GM19025 (cell line): ENCODE measurements at regions not wholly inside any gene's neighbourhood (a gene's known extent, or its start where the extent isn't known, plus 50 kb on each side); places are given as distances from the start of the nearest gene placed in this dataset.
"Not testable (repeated sequence)": the region's sequence is repeated elsewhere in the genome, so short reads cannot be mapped to it uniquely, and the experiment has no call there.

Experiments used
- ATAC-seq: cut with Tn5 transposase; IDR thresholded peaks from one replicate; pipeline ENCODE4 v1.9.1; 2021; ENCODE audit warnings: mild to moderate bottlenecking, low read depth, moderate library complexity; ENCODE audit not compliant: unreplicated experiment

DNA sequence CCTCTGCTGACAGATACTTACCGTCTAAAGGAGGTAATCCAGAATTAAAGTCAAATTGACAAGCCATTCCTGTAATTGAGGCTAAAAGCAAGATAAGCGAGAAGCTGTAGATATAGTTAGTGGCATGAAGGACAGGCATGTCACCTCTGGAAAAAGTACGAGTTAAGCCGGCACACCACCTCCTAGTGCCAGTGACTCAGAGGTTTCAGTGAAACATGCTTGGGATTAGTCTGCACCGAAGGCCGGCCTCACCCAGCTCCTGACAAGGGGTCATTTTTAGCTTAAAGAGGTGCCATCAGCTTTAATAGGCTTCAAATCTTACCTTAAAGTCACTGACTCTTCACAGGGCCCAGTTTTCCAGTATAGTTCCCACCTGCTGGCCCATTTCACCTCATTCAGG lies 838.0 kb downstream of the UQCRFS1 start:
- ATAC-seq, result no peak

DNA sequence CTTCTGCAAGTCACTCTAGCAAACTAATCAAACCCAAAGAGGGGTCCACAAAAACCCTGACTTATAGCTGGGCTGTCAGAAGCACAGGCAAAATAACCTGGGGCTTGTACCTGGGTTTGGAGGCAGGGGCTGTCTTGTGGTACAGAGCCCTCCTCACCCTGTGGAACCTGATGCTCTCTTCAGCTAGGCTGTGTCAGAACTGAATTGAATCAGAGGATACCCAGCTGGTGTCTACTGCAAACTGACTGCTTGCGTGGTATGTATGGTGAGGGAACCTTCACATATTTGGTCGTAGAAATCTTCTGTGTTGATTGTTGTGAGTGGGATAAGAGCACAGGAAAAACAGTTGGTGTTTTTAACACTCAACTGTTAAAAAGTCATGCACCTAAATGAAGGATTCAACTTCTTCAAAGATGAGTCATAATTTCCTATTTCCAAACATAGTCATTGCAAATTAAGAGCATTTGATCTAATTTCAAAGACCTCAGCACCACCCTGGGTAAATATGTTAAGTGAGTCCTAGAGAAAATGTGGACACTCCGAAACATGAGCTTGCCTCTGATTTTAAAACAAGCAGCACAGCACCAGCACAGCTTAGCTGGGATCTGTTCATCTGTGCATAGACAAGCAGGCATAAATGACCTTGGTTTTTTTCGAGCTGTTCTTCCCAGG lies 840.2 kb downstream of the UQCRFS1 start:
- no peak for ATAC-seq

DNA sequence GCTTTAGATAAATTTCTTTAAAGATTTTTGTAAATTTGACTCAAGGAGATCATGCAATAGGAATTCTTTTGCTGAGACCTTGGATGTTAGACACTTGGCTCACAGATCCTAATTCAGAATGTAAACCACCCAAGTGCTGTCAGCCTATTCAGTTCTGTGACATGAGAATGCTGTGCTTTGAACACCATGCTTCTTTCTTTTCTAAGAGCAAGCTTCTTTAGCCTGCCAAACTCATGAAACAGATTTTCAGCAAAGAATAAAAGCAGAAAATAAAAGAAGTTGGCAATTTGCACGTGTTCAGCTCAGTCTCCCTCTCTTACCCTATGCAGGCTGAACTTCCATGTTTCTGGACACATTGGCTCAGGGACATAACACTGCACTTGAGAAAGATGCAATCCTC lies 845.8 kb downstream of the UQCRFS1 start:
- no peak for ATAC-seq

DNA sequence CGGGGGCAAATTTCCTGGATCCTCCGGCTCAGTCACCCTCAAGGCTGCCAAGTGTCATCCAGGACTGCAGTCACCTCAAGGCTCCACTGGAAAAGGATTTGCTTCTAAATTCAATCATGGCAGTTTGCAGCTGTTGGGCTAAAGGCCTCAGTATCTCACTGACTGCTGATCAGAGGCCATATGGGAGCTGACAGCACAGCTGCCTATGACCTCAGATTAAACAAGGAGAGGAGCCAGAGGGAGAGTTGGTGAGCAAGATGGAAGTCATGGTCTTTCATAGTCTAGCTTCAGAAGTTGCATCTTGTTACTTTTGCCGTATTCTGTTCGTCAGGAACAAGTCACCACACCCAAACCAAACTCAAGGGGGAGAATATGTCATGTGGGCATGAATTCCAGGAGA lies 849.7 kb downstream of the UQCRFS1 start:
- ATAC-seq, result no peak

DNA sequence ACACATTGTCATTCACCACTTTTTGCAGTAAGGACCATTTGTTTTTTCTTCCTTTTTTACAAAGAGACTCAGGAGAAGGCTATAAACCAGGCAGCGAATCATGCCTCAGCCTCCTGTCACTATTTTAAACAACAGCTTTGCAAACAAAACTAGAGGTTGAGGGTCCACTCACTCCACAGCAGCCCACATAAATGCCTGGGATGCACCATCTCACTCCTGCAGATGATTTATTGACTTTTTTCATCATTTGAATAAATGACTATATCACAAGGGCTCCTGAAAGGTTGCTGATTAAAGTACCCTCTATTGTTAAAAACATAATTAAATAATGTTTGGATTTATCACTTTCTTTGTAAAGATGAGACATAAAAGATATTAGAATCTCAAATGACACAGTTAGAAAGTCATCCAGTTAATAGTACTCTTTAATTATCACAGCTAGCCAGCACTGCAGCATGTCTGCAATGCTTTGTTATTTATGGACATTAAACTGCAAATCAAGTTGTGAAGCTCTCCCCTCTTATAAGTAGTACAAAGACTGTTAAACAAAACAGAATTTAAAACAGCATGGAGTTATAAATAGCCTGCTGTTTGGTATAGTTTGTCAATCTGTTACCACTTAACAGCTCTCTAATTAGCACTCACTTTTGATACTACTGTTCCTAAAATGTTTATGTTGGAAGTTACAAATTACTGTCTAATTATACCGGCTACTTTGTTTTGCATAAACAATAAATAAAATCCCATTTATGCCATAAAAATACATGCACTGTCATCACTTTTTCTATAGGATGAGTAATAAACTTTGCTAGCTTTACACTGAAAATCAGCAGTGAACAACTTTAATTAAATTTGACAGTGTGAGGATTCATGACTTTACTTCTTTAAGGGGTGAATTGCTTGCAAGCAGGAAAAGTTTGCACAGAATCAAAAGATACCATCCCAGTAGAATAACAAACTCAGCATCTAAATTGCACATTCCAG lies 853.2 kb downstream of the UQCRFS1 start:
- no peak for ATAC-seq

DNA sequence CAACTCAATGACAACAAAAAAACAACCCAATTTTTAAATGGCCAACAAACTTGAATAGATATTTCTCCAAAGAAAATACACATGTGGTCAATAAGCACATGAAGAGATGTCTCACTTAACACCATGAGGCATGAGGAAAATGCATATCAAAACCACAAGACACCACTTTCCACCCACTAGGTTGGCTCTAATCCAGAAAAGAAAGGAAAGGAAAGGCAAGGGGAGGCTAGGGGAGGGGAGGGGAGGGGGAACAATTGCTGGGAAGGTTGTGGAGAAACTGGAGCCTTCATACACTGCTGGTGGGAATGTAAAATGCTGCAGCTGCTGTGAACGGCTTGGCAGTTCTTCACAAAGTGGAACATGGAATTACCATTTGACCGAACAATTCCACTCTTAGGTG lies 854.3 kb downstream of the UQCRFS1 start:
- no peak for ATAC-seq

DNA sequence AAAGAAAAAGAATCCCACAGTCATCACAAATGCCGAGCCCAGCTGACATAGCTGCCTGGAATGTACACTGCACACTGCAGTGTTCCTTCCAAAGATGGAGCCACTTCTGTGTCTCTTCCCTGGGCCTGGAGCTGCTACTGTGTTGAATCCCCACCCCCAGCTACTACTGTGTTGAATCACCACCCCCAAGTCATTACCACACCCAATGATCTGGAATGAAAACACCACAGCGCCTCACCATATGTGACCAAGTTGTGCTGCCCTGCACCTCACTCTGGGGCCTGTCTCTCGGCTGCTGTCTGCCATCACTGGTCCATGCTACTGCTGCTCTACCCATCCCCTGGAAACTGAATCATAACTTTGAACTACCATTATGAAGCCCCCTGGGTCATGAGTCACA lies 861.2 kb downstream of the UQCRFS1 start:
- no peak for ATAC-seq

DNA sequence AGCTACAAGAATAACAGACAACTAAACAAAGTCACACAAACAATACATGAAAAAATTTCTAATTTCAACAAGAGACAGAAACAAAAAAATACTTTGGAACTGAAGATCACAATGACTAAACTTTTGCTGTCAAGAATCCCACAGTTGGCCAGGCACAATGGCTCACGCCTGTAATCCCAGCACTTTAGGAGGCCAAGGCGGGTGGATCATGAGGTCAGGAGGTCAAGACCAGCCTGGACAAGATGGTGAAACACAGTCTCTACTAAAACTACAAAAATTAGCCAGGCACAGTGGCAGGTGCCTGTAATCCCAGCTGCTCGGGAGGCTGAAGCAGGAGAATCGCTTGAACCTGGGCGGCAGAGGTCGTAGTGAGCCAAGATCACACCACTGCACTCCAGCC lies 861.6 kb downstream of the UQCRFS1 start:
- not testable (repeated sequence) for ATAC-seq

DNA sequence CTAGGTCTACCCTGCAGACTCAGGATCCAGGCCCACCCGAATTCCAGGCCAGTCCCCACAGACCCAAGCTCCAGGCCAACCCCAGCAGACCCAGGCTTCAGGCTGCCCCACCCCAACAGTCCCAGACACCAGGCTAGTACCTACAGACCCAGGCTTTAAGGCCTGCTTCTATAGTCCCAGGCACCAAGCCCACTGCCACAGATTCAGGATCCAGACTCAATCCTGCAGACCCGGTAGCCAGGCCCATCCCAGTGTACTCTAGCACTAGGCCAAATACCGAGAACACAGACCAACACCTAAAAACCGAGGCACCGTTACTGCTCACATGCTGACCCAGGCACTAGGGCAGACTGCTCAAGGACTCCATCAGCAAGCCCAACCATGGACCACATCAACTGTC lies 862.3 kb downstream of the UQCRFS1 start:
- ATAC-seq, result no peak

DNA sequence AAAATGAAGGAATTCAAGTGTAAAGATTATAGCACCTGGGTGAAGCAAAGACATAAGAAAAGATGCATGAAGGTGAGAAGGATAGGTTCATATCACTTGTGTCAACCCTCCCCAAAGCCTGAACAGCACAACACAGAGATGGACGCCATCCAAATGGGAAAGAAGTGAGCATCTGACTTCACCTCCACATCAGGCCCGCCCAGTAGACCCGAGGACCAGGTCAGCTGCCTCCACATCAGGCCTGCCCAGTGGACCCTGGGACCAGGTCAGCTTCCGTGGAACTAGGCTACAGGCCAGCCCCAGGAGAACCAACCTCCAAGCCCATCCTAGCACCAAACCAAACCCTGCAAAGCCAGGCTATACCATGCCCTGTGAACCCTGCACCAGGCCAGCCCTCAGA lies 862.9 kb downstream of the UQCRFS1 start:
- no peak for ATAC-seq

DNA sequence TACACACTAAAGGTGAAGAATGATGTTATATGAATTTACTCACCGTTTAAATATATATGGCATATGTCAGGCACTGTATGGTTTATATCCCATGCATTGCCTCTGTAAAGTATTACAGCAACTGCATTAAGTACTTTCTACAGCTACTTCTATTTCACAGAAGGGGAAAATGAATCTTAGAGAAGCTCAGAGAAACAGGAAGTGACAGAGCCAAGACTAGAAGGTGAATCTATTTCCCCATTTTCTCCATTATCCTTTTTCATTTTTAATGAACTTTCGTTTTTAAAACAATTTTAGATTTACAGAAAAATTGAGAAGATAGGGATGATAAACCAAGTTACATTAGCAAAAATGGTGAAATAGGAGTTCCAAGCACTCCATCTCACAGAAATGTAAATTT lies 863.3 kb downstream of the UQCRFS1 start:
- no peak for ATAC-seq

DNA sequence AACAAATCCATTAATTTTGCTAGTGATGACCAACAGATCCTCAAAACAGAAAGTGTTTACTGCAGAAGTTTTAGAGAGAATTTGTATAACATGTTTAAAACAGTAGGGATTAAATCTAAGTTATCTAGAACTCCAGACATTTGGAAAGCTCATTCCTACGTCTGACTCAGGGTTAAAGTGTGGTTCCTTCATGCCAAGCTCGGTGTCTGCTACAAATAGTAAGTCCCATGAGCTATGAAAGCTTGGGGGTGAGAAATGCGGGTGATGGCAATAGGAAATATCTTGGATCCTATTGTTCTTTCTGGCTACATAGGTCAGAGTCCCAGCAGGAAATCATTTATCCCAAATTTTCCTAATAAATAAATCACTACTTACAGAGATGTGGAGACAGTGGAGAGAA lies 867.1 kb downstream of the UQCRFS1 start:
- ATAC-seq, result no peak

DNA sequence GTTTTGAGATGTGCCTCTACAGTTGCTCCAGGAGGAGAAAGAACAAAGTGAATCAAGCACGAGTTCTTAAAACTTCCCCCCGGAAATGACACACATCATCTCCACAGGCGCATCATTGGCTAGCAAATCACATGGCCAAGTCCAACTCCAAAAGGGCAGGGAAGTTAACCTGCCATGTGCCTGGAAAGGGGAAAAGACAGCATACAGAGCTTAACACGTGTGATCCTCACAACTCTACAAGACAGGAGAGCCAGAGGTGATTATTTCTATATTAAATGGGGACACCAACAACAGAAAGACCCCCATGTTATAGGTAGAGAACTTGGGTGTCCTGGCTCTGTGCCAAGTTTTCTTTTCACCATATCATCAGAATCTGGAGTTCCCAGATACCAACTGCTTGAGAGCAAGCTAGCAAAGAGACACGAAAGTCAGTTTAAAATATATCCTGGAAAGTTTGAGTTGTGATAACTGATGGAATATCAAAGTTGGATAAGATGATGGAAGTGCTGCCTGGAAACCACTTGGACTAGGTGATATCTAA lies 871.1 kb downstream of the UQCRFS1 start:
- ATAC-seq, result no peak

DNA sequence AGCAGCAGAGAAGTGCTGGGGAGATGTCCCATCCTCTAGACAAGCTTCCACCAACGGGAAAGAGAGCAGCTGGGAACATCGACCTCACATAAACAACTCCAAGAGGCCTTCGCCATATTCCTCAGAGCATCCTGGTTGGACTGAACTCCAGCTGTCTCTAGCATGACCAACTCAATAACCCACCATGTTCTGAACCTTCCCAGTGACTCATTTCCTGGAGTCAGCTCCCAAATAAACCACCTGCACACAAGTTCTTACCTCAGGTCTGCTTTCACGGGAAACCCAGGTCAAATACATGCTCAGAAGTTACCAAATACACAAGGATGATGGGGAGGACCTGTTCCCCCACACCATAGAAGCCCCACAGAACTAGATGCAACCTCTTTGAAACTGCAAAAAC lies 878.5 kb downstream of the UQCRFS1 start:
- no peak for ATAC-seq

DNA sequence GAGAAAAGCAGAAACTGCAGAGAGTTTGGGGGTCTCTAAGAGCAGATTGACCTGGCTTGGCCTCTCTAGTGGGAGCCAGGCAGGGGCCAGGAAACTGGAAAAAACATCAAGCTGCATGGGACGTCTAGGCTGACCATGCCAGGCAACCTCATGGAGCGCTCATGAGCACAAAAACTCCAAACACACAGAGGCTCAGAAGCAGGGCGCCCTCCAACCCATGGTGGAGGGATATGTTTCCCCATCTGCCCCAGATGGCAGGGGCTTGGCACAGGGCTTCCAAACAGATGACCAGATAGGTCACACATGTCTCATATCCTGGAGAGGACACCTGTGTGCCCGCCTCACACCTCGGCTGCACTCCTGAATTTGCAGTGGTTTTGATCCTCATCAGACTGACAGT lies 879.0 kb downstream of the UQCRFS1 start:
- no peak for ATAC-seq

DNA sequence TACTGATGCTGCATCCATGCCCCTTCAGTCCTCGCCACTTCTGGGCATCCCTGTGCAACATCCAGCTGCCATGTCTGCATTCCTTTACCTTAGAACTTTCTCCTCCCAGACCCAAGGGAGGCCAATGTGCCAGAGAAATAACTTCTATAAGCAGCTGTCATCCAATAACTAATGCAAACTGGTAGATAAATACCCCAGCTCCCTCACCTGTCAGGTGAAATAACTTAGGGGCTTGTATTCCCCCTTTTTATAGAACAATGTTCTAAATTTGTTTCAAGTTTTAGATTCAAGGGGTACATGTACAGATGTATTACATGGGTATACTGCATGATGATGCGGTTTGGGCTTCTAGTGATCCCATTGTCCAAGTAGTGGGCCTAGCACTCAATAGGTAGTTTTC lies 880.1 kb downstream of the UQCRFS1 start:
- no peak for ATAC-seq

DNA sequence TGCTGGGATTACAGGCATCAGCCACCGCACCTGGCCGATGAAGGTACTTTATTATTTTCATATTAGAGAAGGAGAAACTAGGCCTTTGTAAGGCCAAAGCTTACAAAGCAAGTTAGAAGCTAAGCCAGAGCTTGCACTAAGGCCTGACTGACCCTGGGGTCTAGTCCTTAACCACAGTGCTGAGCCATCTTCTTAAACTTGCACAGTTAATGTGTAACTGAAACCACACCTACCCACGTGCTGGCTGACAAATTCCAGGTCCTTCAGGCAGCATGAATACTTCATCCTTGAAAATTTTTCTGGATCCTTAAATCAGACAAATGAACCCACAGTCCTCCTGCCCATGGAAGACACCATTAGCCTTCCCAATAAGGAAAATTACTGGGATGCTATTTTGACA lies 880.6 kb downstream of the UQCRFS1 start:
- no peak for ATAC-seq

DNA sequence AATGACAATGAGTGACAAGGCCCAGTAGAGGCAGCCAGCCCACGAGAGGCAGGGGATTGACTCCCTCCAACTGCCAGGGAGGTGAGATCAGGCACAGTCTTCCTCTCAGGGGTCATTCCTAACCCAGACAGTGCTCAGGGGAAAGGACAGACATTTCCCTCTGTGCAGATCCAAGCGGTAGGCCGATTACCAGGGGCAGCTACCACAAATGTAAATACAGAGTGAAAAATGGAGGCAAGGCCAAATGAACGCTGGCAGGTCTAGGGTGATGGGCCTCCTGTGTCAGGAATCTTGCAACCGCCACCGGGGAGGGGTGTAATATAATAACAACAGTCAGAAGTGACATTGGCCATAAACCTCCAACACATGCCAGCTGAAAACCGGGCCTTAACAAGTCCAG lies 881.4 kb downstream of the UQCRFS1 start:
- ATAC-seq, result no peak

DNA sequence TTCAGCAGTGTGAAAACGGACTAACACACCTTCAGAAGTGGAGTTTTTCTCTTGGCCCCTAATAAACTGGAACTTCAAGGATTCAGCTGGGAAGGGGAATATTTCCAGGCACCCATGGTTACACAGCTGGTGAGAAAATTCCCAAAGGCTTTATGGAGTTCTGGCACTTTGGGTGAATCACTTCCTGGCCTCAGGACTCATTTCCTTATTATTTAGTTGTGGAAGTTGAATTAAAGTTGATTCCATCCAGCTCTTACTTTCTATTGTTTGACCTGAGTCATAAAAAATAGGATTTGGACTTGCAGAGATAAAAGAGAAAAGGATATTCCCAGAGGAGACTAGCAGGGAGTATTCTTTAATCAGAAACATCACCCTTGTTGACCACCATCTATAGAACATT lies 882.1 kb downstream of the UQCRFS1 start:
- no peak for ATAC-seq

DNA sequence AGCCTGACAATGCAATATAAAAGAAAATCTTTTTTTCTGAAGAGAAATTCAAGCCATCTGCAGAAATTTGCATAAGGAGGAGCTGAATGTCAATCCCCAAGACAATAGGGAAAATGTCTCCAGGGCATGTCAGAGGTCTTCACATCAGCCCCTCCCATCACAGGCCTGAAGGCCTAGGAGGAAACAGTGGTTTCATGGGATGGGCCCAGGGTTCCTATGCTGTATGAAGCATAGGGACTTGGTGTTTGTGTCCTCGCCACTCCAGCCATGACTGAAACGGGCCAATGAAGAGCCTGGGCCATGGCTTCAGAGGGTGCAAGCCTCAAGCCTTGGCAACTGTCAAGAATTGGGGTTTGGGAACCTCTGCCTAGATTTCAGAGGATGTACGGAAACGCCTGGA lies 883.5 kb downstream of the UQCRFS1 start:
- no peak for ATAC-seq

DNA sequence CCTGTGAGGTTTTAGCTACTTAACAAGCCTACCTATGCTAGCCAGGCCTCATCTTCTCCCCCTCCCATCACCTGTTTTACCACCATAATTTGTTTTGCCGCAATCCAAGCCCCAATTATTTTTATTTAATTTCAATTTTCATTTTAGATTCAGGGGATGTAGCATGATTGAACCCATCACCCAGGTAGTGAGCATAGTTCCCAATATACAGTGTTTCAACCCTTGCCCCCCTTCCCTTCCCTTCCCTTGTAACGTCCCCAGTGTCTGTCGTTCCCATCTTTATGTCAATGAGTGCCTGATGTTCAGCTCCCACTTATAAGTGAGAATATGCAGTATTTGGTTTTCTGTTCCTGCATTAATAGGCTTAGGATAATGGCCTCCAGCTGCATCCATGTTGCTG lies 885.0 kb downstream of the UQCRFS1 start:
- ATAC-seq, result no peak

DNA sequence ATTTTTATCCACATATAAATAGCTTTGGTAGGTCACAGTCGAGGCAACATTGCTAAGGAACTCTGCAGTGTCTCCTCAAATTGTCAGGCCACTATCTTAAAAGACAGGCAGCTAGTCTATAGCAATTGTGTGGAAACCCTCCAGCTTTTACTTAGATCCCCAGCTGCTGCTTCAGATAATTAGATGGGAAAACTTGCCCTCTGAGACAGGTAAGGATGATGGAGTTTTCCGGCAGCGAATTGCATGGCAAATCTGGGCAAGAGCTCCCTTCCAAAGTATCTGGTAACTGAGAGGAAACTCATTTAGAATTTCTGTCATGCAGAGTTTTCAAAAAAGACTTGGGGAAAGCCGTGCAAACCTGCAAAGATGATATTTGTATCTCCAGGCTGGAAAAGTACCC lies 886.2 kb downstream of the UQCRFS1 start:
- ATAC-seq, result no peak
